GM19043 (cell line): ENCODE measurements at regions not wholly inside any gene's neighbourhood (a gene's known extent, or its start where the extent isn't known, plus 50 kb on each side); places are given as distances from the start of the nearest gene placed in this dataset.
"Not testable (repeated sequence)": the region's sequence is repeated elsewhere in the genome, so short reads cannot be mapped to it uniquely, and the experiment has no call there.

Experiments used
- ATAC-seq: cut with Tn5 transposase; IDR thresholded peaks from one replicate; pipeline ENCODE4 v1.9.1; 2021; ENCODE audit warnings: low read depth; ENCODE audit not compliant: unreplicated experiment

DNA sequence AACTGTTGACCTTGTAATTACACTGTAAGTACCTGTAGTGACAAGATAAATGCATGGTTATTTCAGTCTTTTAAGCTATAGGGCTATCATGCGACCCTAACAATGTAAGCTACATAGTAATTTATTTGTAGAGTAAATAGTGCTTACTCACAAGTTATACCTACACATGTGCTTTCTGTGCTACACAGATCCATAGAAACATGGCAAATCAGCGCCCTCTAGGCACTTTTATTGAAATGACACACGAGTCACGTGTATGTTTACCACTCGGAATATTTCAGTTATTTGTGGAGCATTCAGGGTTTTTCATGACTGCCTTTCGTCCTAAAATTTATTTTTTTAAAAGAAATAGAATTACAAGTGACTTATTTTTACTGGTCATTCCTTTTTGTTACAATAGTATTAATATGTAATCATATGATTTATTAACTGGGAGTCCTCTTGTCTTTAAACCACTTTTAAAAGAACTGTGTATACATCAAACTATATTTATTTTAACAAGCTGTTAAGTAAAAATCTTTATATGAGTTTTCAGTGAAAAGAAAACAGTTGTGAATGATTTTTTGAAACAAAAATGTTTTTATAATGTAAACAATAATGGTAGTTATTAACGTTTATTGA, 1242.3 kb upstream of the WWC1 start:
- peak; percentile 65 for ATAC-seq

DNA sequence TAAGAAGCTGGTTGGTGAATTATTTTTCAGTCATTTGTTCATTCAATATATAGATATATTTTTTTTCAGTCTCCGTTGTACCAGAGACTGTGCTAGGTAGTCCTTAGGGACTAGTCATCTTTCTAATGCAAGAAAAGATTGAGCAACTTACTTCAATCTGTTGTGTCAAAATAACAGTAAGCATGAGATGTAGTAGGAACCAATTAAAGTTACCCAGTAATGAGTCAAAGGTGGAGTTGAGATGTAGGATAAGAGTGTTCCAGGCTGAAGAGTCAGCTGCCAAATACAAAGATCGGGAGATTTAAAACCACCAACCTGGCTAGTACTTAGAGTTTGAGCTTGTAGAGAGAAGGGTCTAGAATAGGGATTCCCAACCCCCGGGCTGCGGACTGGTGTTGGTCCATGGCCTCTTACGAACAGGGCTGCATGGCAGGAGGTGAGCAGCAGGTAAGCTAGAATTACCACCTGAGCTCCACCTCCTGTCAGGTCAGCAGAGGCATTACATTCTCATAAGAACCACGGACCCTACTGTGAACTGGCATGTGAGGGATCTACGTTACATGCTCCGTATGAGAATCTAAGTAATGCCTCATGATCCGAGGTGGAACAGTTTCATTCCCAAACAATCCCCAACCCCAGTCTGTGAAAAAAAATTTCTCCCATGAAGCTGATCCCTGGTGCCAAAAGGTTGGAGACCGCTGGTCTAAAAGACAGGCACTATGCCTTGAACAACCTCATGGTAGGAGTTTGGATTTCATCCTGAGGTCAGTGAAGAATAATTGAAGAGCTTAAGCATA, 1241.5 kb upstream of the WWC1 start:
- ATAC-seq, result no peak

DNA sequence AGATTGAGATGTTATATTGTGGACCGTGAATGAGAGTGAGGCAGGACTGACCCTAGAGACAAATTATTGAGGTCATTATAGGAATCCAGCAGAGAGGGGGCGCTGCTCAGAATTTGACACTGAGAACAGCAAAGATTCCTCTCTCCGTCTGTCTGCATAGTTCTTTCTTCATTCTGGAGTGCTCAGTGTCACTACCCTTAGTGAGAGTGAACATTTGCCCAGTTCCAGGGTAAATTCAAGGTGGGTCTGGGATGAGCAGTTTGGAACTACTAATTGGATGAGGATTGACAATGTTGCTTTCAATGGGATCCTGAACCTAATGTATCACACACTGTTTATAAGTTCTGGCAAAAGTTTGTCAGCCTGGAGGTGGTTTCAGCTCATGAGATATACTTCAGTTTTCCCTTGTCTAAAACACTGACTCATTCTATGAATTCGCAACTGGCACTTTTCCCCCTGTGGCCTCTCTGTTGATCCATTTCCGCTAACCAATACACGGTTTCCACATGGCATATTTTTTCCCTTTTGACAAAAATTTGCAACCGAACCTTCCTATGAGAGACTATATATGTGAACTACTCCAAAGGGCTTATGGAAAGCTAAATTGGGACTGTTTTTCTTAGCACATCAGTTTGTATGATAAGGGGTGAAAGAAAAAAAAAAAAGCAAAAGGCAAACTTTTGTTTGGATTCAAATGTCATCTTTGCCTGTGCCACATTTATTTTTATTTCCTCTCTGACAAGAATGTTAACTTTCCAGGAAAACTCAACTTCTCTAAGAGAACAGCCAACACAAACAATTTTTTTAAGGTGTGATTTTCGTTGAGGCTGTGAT, 1240.7 kb upstream of the WWC1 start:
- ATAC-seq, result no peak

DNA sequence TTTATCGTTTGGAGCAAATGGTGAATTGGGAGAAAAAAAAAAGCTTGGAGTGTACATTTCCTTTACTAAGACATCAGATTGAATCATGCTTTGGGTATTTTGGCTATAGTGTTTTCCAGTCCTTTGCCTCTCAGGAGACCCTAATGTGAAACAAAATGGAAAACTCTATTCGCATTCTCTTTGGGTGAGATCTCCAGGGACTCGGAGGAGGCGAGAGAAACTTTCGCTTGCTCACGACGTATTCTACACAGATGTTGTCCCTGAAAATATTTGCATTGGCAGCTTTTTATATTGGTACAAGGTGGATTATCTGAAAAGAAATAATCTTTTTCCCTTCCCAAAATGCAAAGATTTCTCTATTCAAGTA, 1240.1 kb upstream of the WWC1 start:
- ATAC-seq, result no peak

DNA sequence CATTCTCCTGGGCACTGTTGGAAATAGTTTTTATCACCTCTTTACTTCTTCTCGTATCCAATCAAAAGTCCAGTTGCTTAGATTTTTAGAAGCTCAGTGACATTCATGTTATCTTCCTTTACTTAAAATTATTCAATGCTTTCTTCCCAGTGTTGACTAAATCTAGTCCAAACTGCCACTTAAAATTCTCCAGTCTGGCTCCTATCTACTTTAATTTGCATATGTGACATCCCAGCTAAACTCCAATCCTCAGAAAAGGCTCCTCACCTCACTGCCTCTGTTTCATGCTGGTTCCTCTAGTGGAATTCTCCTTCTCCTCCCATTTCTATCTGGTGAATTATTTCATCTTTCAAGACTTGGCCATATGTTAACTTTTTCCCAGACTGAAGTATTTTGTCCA, 1238.7 kb upstream of the WWC1 start:
- ATAC-seq, result no peak

DNA sequence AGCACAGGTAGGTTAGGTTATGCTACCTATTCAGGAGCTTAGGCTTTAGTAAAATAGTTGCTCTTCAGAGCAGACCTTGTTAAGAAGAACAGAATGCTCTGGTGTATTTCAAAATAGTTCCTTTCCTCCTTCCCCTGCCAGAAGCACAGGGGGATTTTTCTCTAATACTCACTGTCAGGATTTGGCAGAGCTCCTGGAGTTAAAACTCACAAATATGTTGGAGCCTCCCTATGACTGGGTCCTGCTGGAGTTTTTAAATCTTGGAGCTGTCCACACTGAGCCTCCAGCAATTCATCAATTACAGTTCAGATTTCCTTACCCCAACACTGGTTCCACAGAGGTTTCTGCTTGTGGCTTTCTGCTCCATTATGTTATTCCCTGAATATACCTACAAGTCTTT, 1233.8 kb upstream of the WWC1 start:
- no peak for ATAC-seq

DNA sequence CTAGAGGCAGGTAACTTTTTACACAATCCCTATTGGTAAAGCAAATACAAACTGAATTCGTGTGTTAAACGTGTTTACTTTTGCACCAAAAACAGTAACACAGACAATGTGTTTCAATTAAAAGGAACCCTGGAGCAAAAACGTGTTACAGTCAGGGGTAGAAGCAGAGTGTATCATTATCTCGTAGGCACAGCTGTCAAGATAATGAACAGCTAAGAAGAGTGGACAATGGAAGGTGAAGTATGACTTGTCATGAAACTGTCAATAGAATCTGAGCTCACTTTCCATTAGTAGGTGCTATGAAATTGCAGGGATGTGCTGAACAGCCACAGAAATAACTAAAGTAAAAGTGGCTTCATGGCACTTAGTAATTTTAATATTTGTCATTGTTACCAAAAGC, 1229.8 kb upstream of the WWC1 start:
- ATAC-seq, result no peak

DNA sequence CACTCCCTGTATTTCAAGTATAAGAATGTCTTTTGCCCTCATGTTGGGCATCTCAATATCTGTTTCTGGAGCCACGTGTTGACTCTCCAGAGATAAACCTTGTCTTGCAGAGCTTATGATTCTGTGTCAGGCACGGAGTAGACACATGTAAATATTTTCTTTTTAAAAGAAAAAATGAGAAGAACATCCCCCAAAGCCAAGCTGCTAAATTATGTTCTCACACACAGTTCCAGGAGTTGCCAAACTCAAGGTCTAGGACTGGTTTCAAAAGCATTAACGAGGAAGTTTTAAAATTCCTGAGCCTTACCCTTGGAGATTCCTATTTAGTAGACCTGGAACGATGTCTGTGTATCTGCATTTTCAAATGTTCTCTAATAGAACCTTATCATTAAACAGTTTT, 1228.3 kb upstream of the WWC1 start:
- ATAC-seq, result no peak

DNA sequence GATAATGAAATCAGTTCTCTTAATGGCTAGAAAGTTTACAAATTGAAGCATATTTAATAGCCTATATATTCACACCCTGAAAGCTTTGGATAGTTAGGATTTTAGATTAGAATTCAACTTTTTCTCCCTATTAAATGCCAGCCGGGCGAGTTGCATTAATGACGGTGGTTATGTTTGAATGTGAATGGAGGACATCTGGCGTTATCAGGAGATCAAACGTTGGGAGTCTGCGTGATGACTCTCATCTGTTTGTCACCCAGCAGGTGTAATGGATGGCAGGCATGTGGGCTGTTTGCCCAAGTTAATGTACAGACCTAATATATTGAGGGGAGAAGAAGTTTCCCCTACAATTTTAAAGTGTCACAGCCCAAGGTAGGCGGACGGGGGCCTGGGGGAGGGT, 1227.7 kb upstream of the WWC1 start:
- no peak for ATAC-seq

DNA sequence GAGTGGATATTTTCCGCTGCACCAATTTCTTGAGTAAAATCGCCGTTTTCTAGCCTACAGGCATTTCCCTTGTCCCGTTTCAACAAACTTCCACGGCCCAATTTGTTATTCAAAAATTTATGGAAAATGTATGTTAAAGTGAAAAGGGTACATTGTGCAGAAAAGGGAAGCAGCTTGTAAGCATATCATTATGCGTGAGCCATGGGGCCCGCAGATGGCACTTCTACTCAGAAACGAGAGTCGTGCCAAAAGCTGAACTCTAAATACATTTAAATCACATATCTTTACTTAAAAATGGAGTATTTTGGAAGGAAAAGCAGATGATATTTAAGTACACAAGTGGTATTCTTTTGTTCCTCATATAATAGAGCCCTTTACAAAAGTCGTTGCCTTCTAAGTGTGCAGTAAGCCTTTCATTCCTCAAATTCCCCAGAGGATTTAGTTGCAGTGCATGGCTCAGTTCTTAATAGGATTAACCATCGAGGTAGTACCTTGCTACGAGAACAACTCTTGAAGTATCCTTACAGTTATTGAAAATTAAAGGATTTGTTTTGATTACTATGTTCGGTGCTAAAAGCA, 1227.2 kb upstream of the WWC1 start:
- ATAC-seq, result no peak

DNA sequence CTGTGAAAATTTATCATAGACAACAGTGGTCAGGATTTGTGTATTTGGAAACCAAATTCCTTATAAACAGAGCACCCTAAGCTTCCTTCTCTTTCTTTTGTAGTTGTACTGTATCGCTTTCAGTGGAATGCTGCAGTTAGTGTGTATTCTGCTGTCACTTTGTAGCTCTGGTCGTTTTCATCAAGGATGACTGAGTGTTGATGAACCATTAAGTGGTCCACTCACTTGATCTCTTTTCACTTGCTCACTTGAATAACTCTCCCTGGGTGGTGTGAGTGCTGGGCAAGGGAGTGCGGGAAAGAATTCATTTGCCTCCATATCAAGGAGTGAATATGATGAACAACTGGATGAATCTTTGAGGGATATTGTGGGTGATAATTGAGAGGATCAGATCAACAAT, 1225.7 kb upstream of the WWC1 start:
- no peak for ATAC-seq

DNA sequence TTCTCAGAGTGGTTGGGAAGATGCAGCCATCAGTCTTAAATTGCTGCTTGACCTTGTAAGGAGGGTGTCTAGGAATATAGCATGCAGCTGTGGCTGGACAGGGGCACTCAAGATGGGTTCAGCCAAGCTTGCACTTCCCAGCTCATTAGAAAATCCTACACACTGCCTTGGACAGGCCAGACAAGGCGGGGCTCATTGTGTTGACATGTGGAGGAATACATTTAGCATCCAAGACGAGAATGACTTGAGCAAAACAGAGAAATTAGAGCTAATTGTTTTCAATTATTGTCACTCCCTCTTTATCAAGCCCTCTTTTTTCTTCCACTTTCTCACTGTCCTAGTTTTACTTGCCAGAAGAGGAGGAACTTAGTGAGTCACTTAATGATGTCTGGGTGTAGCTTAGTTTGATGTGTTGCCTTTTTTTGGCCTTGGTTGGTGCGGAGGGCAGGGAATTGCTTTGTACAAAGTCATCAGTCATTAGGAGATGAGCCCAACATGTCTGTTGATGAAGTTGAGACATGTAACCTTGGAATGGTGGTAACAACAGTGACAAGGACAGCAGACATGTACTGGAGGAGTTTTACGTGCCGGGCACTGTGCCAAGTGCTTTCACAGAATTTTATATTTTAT, 1219.3 kb upstream of the WWC1 start:
- ATAC-seq, result no peak

DNA sequence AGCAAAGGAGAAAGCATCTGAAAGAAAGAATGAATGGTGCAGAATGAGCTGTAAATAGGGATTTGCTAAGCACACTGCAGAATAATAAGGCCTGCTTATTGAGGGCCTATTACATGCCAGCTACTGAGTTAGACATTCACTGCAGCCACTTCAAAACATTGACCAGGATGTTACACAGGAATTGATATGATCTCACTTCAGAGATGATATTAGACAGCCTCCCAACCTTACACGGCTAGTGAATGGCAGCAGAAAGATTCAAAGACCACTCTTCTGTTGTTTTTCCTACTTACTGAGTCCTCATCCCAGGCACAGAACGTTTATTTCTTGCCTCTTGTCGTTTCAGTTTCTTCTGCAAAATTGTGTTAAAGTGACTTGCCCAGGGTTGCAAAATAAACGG, 1209.9 kb upstream of the WWC1 start:
- no peak for ATAC-seq

DNA sequence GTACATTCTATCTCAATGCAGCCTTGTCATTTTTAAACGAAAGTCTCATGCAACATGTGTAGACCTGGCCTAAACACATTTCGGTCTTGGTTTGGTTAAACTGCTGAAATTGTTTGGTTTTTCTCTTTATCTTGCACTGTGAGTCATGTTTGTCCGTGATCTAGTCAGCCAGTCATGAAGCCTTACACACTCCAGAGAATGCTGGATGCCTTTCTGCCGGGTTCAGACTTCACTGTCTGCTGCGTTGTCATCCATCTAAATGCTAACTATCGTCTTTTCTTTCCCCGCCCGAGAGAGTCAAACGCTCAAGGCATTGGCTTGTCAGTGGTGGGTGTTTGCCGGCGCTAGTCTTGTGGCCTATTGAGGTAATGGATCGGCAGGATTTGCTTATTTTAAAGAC, 1194.6 kb upstream of the WWC1 start:
- no peak for ATAC-seq

DNA sequence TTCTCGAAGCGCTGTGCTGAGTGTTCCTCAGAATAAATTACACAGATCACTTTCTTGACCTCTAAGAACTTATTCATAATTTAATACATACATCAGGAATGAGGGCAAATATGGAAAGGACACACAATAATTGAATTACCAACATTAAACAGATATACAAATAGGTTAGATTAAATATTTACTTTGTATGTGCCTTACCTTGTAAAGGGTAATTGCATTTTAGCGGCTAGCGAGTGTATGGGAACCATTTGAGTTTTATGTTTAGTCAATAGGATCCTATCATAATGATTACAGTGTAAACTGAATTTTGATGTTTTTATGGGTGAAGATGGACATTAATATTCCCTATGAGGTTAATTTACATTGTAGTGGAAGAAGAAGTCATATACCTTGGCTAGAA, 1187.1 kb upstream of the WWC1 start:
- ATAC-seq, result no peak

DNA sequence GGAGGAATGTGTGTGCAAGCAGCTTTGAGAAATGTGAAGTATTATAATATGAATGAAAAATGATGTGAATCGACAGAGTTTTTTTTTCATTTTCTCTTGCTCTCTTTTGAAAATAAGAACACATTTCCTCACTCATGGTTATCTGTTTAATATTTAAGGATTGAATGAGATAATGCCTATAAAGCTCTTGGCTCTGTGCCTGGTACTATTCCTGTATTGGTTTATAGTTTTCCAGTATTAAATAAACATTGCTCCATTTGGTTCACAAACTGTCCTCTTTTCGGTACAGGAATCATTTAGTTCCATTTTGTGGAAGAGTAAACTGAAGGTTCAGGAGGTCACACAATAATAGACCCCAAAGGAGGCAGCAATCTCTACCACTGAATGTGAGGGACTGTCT, 1185.5 kb upstream of the WWC1 start:
- ATAC-seq, result no peak

DNA sequence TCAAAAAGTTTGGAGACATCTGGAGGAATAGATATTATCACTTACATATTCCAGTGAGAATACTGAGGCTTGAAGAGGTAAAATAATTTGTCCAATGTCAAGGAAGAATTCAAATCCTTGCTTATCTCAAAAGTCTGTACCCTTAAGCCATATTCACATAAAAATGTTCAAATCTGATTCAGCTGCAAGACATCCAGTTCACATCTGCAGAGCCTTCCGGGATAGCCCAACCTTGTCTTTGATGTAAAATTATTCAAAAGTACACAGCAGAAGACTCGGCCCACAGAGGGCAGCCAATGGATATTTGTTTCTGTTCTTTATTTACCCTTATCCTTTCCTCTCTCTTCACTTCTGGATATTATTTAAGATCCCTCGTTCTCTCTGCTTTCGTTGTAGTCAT, 1183.8 kb upstream of the WWC1 start:
- ATAC-seq, result no peak

DNA sequence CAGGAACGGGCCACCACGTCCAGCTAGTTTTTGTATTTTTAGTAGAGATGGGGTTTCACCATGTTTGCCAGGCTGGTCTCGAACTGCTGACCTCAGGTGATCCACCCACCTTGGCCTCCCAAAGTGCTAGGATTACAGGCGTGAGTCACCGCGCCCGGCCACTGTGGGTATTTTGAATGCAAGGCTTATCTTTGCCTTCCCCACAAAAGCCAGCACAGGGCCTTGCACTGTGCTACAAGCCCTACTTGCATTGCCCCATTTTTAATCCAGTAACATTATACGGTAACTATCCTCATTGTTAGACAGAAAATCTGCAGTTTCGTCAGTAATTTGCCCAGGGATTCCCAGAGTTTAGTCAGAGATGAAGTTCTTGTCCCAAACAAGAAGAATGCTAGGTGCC, 1183.2 kb upstream of the WWC1 start:
- ATAC-seq, result not testable (repeated sequence)

DNA sequence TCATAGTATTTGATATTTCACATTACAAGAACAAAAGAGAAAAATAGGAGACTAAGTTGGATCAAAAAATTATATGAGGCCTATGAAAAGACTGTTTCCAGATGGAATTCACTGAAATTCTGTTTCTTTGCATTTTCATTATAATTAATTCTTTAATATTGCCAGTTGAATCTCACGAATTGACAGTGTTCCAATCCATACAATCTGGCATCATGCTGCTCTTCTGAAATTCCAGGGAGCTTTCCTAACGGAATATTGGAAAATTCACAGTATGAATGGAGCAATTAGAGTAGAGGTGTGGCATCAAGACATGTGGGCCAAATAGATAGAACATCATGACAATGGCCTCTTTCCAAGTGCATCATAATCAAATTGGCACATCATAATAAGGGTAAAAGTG, 1178.9 kb upstream of the WWC1 start:
- no peak for ATAC-seq

DNA sequence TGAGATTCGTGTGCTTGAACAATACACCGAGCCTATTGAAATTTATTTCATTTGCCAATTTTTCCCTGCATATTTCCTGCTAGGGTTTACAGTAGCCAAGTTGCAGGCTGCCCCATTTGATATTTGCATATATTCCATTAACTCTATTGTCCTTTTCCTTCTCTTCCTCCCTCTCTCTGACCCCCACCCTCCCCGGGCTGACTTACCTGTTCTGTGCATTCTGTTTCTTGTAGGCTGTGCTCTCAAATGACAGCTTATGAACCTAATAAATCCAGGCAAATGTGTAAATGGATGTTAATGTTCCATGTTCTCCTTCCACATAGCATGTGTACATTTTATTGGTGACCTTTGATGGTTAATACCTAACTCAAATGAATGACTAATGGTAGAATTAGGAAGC, 1169.2 kb upstream of the WWC1 start:
- no peak for ATAC-seq

DNA sequence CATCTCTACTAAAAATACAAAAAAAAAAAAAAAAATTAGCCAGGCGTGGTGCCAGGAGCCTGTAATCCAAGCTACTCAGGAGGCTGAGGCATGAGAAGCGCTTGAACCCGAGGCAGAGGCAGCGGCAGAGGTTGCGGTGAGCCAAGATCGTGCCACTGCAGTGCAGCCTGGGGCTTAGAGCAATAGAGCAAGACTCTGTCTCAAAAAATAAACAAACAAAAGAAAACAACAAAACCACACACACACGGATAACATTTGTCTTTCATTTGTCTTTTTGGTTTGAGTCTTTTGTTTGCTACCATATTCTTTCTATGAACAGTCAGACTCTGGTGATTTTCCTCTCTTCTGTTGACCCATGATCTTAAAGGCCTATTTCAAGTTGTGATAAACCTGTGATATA, 1168.3 kb upstream of the WWC1 start:
- no peak for ATAC-seq
